ENCODE measurements at regions not wholly inside any gene's neighbourhood (a gene's known extent, or its start where the extent isn't known, plus 50 kb on each side); places are given as distances from the start of the nearest gene placed in this dataset.
"Not testable (repeated sequence)": the region's sequence is repeated elsewhere in the genome, so short reads cannot be mapped to it uniquely, and the experiment has no call there.

GRCh38 chr2:121818546-121818945 lies 63.1 kb downstream of the TSN start:
- no peak for DNase-seq

DNA sequence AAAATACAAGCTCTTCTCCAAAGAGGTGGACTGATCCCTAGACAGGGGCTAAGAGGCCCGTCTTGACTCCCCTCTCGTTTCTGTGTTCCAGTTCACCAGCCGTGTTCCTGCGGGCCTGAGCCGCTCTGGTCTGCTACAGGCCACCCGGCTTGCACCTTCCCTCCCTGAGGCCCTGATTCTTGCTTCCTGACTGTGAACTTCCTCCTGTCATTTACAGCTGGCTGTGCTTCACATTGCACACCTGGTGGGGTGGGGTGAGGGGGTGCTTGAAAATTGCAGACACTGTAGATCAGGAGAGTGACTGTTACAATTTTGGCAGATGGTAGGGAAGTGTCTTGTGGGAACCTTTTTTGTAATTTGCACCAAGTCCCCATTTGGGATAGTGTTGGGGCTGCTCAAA lies 64.4 kb downstream of the TSN start:
- no peak for DNase-seq

- no peak for DNase-seq
These were observed 66.2 kb downstream of the TSN start for GRCh38 chr2:121821476-121822158.

- no peak for DNase-seq
These were observed 68.8 kb downstream of the TSN start for GRCh38 chr2:121824264-121824663.

DNA sequence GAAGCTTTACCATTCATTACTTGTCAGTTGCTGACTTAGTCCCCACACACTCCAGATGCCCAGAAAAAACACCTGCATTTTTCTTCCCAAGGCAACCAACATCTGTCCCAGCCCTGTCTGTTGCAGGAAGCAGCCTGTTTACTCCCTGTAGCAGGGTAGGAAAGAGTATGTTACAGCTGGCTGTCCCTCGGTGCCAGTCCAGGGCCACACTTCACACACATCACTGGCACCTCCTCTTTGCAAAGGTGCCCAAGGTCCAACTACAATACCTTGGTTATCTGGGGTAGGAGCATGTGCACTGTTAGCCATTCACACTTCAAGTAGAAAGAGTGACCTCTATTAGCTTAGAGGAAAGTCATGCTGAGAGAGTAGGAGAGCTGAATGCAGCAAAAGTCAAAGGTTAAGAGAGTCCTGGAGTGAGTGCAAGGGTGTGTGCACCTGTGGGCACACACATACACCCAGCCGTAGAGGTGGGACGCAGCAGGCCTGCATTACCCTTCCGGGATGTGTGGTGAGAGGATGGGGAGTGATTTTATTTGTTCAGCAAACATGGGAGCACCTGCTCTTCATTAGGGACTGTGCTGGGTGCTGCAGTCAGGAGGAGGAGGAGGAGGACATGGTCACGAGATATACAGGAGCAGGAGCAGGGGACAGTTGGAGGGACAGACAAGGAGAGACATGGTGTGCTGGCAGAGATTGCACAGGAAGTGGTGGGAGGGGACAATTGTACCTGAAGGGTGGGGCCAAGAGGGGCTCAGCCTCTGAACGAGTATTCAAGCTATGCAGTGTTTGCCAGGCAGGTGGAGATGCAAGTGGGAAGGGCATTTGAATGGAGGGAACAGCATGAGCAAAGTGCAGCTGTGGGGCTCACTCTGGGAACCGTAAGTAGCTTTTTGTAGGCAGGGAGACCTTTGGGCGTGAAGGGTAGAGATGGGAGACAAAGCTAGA lies 69.8 kb downstream of the TSN start:
- no peak for DNase-seq

DNA sequence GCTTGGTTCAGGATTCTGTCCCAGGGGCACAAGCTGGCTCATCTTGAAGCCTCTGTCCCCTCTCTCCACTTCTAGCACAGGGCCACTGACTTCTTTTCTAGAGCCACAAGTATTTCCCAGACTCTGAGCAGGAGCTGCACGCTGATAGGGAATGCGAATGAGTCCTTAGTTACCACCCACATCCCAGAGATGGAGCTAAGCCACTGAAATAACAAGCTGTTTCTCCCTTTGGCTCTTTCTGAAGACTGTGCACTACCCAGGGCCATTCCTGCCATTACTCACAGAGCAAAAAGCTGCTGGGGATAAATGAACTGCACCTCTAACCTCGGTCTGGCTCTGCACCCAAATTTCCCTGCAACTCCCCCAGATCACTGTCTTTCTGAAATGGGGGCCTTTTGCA lies 70.6 kb downstream of the TSN start:
- no peak for DNase-seq

DNA sequence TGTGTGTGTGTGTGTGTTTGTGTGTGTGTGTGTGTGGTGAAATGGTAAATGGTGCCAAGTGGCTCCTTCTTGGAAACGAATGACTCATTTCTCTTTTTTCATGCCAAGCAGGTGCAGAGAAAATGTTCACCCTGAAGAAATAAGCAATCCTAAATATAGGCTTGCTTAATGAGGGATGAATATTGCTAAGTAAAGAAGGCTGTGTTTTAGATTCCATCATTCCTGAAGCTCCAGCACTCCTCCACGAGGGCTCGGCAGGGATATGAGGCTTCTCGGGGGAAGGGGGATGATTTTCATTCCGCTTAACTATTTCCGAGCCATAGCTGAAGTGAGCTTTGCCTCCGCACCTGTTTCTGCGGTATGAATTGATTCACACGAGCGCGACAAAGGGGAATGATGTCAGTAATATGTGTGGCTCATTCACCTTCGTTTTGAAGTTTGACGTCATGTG lies 72.9 kb downstream of the TSN start:
- peak; percentile 21 for DNase-seq

- no peak for DNase-seq
These were observed 75.4 kb downstream of the TSN start for GRCh38 chr2:121830809-121831208.

DNA sequence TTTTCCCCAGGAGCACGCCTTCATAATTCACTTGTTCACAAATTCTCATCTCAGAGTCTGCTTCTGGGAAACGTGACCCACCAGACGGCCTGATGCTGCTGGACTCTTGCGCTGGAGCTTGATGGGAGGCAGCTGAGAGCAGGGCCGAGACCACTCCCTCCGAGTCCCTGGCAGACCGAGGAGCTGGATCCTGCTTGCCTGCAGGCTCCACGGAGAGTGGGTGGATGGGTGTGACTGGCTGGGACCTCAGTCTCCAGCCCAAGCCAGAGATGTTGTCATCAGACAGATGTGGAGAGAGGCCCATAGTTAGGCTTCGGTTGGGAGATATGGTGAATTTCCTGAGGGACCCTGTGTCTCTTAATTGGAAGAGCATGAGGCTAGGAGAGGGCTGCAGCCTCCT lies 76.4 kb downstream of the TSN start:
- DNase-seq, result no peak

- DNase-seq, result no peak
These were observed 77.2 kb downstream of the TSN start for GRCh38 chr2:121832412-121833357.

DNA sequence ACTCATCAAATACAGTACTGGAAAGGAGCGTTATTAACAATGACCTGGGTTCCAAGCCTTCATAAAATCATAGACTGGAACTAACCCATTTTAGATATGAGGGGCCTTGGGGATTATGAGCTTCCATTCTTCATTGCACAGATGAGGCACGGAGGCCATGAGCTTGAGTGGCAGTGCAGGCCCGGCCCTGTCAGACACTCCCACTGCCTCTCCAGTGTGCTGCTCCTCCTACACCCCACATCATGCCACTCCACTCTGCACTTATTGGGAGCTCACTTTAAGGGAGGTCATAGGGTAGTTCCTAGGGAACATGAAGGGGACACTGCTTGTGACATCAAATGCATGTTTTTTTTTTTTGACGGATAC lies 77.9 kb downstream of the TSN start:
- DNase-seq, result no peak

DNA sequence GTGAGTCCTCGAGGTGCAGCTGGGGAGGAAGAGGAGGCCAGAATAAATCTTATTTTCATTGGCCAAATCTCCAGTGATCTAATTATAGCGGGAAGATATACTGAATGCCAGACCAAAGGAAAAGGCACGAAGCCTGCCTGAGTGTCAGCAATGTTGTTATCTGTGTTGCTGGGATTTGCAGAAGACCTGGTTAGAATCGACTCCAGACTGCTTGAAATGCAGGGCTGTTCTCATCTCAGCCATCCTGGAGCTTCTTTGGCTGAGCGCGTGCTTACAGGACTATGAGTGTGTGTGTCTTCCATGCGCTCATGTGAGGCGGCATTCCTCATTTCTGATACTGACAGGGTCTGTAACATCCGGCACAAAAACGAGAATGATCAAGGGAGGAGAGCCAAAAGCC lies 81.2 kb downstream of the TSN start:
- no peak for DNase-seq

DNA sequence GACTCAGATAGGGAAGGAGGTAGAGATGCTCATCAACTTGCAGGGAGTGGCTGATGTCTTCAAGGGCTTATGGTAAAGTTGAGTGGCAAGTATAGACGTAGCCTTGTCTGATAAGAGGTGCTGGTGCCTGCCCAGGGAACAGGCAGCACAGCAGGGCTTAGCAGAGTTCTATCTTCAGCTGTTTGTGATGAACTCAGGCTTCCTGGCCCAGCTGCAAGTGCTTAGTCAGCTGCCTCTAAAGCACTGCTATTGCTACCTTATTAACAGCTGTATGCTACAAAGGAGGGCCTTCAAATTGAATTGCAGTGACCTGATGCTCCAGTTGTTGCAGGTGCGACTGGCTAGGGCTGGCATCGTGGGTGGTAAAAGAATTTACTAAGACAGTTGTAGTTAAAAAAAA lies 82.1 kb downstream of the TSN start:
- no peak for DNase-seq

GRCh38 chr2:121838551-121838950 lies 83.1 kb downstream of the TSN start:
- no peak for DNase-seq

DNA sequence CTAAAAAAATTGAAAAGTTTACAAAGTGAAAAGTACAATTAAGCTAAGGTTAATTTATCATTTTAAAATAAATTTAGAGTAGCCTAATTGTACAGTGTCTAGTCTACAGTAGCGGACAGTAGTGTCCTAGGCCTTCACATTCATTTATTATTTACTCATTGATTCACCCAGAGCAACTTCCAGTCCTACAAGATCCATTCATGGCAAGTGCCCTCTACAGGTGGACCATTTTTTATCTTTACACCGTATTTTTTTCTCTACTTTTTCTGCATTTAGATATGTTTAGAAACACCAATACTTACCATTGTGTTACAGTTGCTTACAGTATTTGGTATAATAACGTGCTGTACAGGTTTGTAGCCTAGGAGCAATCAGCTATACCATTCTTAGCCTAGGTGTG lies 84.1 kb downstream of the TSN start:
- DNase-seq, result no peak

DNA sequence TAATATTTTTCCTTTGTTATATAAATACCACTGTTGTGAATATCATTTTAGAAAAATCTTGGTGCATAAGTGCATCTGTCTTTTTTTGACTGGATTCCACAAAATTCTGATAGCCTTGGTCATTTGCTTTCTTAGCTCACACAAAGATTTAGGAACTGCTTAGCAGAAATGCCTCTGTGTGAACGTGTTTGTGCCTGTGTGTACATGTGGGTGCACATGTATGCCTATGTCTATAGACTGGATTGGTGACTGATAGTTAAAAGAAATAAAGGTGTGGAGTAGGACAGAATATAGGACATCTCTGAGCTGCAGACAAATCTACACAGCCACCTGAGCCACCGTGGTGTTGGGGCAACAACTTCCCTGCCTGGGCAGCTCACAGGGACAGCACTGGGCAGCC lies 93.8 kb downstream of the TSN start:
- DNase-seq, result no peak

DNA sequence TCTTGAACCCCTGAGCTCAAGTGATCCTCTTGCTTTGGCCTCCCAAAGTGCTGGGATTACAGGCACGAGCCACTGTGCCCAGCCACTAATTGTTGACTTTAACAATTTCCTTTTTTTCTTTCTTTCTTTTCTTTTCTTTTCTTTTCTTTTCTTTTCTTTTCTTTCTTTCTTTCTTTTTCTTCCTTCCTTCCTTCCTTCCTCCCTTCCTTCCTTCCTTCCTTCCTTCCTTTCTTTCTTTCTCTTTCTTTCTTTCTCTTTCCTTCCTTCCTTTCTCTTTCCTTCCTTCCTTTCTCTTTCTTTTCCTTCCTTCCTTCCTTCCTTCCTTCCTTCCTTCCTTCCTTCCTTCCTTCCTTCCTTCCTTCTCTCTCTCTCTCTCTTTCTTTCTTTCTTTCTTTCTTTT lies 97.7 kb downstream of the TSN start:
- not testable (repeated sequence) for DNase-seq

GRCh38 chr2:121855510-121855909 lies 100.1 kb downstream of the TSN start:
- DNase-seq, result no peak

GRCh38 chr2:121856360-121856759 lies 100.9 kb downstream of the TSN start:
- DNase-seq, result no peak

DNA sequence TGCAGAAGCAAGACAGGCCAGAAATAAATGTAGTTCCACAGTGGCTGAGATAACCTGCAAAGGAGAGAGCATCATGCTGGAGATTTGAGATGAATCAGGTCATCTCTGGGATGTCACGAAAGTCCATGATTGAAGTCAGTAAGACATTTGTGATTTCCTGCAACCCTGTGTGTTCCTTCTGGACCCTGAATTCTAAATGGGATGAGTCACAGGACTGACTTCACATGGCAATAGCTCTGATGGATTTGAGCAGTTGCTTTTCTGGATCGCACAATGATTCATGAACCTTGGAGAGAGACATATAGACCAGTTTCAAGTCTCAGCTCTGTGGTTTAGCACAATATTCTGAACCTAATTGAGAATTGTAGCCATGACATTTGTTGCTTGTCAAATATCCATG lies 102.9 kb downstream of the TSN start:
- no peak for DNase-seq

GRCh38 chr2:121858847-121859246 lies 103.4 kb downstream of the TSN start:
- DNase-seq, result no peak

DNA sequence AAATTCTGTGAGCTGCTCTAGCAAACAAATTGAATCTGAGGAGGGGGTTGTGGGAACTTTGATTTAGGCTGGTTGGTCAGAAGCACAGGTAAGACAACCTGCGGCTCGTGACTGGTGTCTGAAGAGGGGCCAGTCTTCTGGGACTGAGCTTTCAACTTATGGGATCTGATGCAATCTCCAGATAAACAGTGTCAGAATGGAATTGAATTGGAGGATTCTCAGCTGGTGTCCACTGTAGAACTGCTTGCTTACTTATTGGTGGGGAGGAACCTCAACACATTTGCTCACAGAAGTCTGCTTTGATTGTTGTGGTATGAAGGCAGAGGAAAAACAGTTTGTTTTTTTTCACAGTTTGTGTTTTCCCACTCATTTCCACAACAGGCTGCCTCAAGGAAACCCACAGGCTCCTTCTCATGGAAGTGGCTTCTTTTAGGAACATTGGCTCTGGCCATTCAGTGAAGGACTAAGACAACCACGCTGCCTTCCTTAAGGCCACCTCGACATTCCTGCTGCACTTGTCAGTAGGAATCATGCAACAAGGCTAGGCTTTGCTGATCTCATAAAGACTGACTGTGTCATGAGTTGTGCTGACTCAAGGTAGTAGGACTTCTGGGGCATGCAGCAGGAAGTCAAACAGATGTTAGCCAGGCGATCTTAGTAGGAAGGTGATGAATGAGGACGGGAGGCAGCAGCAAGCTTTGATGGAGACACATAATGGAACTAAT lies 104.7 kb downstream of the TSN start:
- no peak for DNase-seq

Data from renal pelvis (tissue), 1 donor.